Ovary (tissue), 3 donors: ENCODE measurements at regions not wholly inside any gene's neighbourhood (a gene's known extent, or its start where the extent isn't known, plus 50 kb on each side); places are given as distances from the start of the nearest gene placed in this dataset.

Source experiments
- EP300 ChIP-seq: sonication (generic); formaldehyde crosslinking; IDR thresholded peaks from one replicate; pipeline ENCODE4 v1.6.1; 2017; ENCODE audit warnings: antibody characterized with exemption
- TF ChIP-seq, protein P1 (sequence below), 3 donors: fragments of 450-650 bp in 2 of 3; fragments of 200-600 bp in 1 of 3; IDR thresholded peaks; one replicate each; pipeline versions ENCODE4 v1.5.1 to v1.8.0; 2016 to 2022; ENCODE audit warnings: antibody characterized with exemption in 3 of 3, mild to moderate bottlenecking in 1 of 3
- donor health status: DM: no; HTN: no; CAD: no.

DNA sequence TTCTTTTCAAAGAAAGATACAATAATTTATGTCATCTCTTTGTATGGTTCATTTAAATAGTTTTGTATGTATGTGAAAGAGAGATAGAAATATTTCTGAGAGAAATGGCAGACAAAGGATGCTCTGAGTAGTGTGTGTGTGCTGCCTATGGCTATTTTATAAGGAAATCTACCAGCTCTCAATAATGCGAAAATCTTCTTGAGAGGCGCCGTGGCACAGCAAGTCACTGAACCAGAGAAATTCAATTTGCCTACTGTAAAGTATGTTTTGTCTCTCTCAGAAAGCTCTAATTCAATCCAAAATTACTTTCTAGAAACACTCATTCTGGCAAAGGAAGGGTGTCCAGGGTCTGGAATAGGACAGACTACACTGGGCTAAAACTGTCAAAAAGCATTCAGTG lies 1981.1 kb downstream of the EFNA5 start:
- no peak for TF ChIP-seq EP300
- TF ChIP-seq, protein P1, sequence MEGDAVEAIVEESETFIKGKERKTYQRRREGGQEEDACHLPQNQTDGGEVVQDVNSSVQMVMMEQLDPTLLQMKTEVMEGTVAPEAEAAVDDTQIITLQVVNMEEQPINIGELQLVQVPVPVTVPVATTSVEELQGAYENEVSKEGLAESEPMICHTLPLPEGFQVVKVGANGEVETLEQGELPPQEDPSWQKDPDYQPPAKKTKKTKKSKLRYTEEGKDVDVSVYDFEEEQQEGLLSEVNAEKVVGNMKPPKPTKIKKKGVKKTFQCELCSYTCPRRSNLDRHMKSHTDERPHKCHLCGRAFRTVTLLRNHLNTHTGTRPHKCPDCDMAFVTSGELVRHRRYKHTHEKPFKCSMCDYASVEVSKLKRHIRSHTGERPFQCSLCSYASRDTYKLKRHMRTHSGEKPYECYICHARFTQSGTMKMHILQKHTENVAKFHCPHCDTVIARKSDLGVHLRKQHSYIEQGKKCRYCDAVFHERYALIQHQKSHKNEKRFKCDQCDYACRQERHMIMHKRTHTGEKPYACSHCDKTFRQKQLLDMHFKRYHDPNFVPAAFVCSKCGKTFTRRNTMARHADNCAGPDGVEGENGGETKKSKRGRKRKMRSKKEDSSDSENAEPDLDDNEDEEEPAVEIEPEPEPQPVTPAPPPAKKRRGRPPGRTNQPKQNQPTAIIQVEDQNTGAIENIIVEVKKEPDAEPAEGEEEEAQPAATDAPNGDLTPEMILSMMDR (IDR thresholded peaks at IDR 0.05), result no peak
